PFSK-1 (cell line): ENCODE measurements at regions not wholly inside any gene's neighbourhood (a gene's known extent, or its start where the extent isn't known, plus 50 kb on each side); places are given as distances from the start of the nearest gene placed in this dataset.

Experiments
- FOXP2 ChIP-seq: optimal IDR thresholded peaks from 2 replicates; pipeline ENCODE3; 2011; ENCODE audit warnings: borderline replicate concordance, control low read depth, inconsistent platforms; ENCODE audit not compliant: insufficient read depth; ENCODE audit errors: extremely low read length, extremely low read depth
- POLR2AphosphoS5 ChIP-seq: IDR thresholded peaks from 2 replicates; pipeline ENCODE4 v1.6.1; 2012; ENCODE audit warnings: low read depth, mild to moderate bottlenecking, control low read depth, low read length, moderate library complexity
- REST ChIP-seq, 2 experiments: IDR thresholded peaks; 2 replicates each; pipeline versions ENCODE4 v1.6.1 to v1.8.0; 2011 to 2012; ENCODE audit warnings: low read depth in 2 of 2, low read length in 2 of 2, control low read depth in 1 of 2, inconsistent platforms in 1 of 2, mild to moderate bottlenecking in 1 of 2, moderate library complexity in 1 of 2; ENCODE audit not compliant: insufficient read depth in 1 of 2
- SIN3A ChIP-seq: IDR thresholded peaks from 2 replicates; pipeline ENCODE4 v1.6.1; 2012; ENCODE audit warnings: mild to moderate bottlenecking, low read length, moderate library complexity, borderline replicate concordance; ENCODE audit not compliant: insufficient read depth
- TAF1 ChIP-seq: IDR thresholded peaks from 2 replicates; pipeline ENCODE4 v1.6.1; 2012; ENCODE audit warnings: low read length, control low read depth, borderline replicate concordance; ENCODE audit not compliant: insufficient read depth

DNA sequence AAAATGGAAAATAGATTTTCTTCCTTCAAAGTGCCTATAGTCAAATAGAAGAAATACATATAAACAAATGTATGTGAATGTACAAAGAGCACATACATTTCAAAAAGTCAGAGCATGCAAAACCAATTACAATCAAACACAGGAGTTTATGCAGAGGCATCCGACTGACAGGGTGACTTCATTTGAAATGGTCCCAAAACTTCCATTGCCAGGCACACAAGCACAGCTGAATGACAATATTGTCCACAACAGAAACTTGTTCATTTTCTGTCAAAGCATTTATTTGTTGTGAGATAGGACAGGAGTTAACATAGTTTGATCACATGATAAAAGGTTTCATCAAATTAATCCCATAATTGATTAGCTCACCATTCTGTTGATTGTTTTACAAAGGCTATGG is 96.4 kb upstream of the TTC29 start:
- TF ChIP-seq REST (IDR thresholded peaks at IDR 0.05; ENCODE audit: insufficient read depth in 1 of 2, low read depth in 2 of 2, low read length in 2 of 2) (no peak), POLR2AphosphoS5 (no peak), SIN3A (no peak), TAF1 (no peak), FOXP2 (no peak)
